ENCODE measurements at regions not wholly inside any gene's neighbourhood (a gene's known extent, or its start where the extent isn't known, plus 50 kb on each side); places are given as distances from the start of the nearest gene placed in this dataset.
A peak's percentile ranks its signal among the peaks of the same experiment; 100 is the strongest.

DNA sequence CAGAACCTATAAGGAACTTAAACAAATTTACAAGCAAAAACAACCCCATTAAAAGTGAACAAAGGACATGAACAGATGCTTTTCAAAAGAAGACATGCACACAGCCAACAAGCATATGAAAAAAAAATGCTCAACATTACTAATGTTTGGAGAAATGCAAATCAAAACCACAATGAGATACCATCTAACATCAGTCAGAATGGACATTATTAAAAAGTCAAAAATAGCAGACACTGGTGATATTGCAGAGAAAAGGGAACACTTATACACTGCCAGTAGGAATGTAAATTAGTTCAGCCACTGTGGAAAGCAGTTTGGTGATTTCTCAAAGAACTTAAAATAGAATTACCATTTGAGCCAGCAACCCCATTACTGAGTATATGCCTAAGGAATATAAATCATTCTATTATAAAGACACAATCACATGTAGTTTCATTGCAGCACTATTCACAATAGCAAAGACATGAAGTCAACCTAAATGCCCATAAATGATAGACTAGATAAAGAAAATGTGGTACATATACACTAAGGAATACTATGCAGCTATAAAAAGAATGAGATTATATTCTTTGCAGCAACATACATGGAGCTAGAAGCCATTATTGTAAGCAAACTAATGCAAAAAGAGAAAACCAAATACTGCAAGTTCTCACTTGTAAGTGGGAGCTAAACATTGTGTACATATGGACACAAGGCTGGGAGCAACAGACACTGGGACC is 1509.4 kb downstream of the TECRL start:
- no peak for DNase-seq (ENCODE audit: low spot score)

DNA sequence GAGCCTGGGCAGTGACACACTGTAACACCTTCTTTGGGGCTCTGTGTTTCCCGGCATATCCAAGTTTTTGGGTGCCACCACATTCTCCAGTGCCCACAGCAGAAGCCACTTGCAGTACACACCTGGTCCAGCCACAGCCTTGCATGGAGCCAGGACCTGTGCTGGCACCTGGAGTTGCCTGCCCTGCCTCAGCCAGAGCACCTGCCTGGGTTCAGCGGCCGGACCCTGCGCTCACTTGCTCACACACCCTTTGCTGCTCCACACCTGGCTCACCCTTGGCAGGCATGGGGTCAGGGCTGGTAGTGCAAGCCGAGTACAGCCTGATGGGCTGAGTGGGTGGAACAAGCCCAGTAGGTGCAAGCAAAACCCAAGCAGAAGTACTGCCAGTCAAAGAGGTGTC is 1511.1 kb downstream of the TECRL start:
- no peak for DNase-seq (ENCODE audit: low spot score)

- no peak for DNase-seq (ENCODE audit: low spot score)
Observed at GRCh38 chr4:62896721-62897120, 1512.5 kb downstream of the TECRL start.

GRCh38 chr4:62881901-62882300 is 1527.3 kb downstream of the TECRL start:
- DNase-seq (ENCODE audit: low spot score): no peak

GRCh38 chr4:62881210-62881609 is 1528.0 kb downstream of the TECRL start:
- DNase-seq (ENCODE audit: low spot score): no peak

DNA sequence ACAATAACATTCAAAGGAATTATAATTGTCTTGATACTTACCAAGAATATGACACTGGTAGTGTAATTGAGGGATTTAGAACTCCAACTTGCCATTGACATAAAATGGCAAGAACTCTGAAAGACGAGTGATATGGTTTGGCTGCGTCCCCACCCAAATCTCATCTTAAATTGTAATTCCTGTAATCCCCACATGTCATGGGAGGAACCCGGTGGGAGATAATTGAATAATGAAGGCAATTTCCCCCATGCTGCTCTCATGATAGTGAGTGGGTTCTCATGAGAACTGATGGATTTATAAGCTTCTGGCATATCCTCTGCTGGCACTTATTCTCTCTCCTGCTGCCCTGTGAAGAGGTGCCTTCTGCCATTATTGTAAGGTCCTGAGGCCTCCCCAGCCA is 1536.4 kb downstream of the TECRL start:
- DNase-seq (ENCODE audit: low spot score): no peak

DNA sequence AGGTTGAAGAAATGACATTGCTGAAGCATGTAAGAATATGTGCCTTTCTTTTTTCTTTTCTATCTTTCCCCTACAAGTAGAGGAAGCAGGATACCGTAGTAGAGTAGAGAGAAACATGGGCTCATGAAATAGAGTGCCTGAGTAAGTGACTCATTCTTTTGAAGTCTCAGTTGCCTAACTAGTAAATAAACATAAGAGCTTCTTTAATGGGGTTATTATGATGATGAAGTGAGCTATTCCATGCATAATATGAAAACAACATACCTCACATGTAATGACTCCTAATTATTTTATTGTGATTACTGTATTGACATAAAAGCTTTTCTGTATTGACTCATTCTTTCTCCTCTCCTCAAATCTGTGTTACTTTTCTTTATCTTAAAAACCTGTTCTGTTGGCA is 1538.2 kb downstream of the TECRL start:
- no peak for DNase-seq (ENCODE audit: low spot score)

DNA sequence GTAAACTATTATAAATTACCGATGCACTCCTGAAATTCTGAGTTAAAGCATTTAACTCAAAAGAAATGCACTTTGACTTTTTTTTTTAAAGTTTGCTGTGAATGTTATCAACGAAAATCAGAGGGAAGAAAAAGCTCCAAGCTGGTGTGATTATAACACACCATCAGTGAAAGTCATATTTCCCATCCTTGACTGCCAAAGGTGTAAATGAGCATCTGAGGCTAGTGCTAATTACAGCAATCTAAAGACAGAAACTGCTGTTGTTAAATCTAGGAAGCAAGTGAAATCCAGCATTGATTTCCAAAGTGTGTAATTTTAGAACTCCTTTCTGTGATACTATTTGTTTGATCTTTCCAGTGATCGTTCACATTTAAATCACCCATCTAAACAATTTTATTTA is 1538.8 kb downstream of the TECRL start:
- DNase-seq (ENCODE audit: low spot score): no peak

DNA sequence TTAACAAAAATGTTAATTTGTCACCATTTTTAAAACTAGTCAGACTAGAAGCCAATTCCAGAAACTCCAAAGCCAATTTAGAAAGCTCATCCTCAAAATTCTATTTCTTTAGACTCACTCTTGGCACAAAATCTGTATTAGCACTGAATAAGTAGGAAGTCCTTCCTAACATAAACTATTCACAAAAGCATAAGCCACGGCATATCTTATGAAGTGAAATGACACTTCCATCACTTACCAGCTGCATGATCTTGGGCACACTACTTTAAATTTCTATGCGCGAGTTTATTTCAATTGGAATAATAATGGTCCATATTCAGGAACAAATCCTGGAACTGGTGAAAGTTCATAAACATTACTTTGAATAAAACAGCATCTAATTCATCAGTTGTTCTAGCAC is 1544.0 kb downstream of the TECRL start:
- no peak for DNase-seq (ENCODE audit: low spot score)

GRCh38 chr4:62849696-62850095 is 1559.6 kb downstream of the TECRL start:
- DNase-seq (ENCODE audit: low spot score): no peak

DNA sequence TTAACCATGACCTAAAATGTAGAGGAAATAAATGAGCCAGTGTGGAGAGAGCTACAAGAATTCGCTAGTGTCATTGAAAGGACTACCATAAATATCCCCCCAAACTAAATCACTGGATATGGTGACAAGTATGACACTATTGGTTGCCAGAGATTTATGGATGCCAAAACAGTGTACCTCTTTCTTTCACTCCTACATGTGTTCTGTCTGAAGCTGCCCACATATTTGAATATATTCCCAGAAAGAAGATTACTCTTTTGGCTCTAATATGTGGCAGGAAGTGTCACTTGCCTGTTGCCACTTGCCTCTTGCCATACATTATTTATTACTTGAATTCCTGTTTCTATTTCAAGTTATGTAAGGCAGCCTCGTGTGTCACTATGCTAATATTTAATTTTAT is 1573.6 kb downstream of the TECRL start:
- no peak for DNase-seq (ENCODE audit: low spot score)

- no peak for DNase-seq (ENCODE audit: low spot score)
Observed at GRCh38 chr4:62822306-62822705, 1586.9 kb downstream of the TECRL start.

GRCh38 chr4:62816566-62816965 is 1592.7 kb downstream of the TECRL start:
- DNase-seq (ENCODE audit: low spot score): no peak

GRCh38 chr4:62814510-62815047 is 1594.7 kb downstream of the TECRL start:
- DNase-seq (ENCODE audit: low spot score): no peak

- DNase-seq (ENCODE audit: low spot score): no peak
Observed at GRCh38 chr4:62806816-62807215, 1602.4 kb downstream of the TECRL start.

DNA sequence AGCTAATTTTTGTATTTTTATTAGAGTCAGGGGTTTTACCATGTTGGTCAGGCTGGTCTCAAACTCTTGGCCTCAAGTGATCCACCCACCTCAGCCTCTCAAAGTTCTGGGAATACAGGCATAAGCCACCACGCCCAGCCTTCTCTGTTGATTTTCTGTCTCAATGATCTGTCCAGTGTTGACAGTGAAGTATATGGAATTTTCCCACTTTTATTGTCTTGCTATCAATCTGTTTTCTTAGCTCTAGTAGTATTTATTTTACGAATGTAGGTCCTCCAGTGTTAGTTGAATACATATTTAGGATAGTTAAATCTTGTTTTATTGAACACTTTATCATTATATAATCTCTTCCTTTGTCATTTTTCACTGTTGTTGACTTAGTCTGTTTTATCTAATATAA is 1603.9 kb downstream of the ADGRL3 start:
- no peak for DNase-seq (ENCODE audit: low spot score)

- DNase-seq (ENCODE audit: low spot score): no peak
Observed at GRCh38 chr4:62797221-62797620, 1597.1 kb downstream of the ADGRL3 start.

GRCh38 chr4:62791386-62791785 is 1591.3 kb downstream of the ADGRL3 start:
- DNase-seq (ENCODE audit: low spot score): no peak

DNA sequence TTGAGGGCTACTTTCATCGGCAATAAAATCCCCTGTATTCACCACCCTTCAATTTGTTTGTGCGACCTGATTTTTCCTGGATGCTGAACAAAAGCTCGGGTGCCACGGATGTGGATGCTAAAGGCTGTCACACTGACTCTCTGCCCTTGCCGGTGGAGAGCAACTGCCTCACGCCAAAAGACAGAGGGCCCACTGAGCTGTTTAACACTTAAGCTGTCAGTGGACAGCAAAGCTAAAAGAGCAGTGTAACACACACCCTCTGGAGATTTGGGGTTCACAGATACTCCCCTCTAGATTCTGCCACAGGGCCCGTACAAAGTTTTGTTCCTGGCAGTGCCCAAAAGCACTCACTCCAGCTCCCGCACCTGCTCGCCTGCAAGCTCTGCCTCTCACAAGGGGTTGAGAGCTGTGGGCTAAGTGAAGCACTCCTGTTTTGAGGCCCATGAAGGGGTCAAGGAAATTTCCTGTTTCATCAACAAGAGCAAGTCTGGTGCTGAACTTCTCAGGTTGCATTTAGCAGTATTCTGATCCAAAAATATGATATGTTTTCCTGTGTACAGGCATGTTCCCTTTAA is 1571.9 kb downstream of the ADGRL3 start:
- DNase-seq (ENCODE audit: low spot score): no peak

DNA sequence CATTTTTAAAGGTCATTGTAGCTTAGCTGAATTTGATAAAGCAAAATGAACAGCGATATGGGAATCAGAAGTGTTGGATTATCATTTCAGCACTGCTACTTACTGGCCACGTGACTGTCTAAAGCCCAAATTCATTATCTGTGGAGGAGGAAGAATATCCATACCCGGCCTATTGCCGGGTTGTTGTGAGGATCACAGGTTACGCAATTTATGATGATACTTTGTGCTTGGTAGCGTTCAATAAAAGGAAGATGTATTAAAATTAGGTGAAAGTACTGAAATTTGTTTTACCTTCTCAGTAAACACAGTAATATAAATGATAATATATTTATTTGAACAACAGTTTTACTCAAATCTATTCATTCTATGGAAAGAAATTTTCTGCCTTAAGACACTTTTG is 1540.2 kb downstream of the ADGRL3 start:
- no peak for DNase-seq (ENCODE audit: low spot score)

DNA sequence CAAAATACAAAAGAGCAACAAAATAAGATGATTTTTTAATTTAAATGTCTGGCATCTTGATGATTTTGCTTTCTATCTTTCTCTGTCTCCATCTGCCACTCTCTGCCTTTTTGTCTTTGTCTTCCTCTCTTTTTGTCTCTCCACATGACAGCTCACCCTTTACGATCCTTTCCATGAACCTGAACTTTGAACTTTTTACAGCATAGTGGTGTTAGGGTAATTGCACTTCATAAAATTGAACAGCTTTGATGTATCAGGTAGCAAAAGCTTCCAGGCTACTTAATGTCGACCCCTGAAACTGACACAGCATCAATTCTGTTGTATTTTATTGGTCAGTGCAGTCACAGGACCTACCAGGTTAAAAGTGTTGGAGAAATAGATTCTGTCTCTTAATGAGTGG is 1517.0 kb downstream of the ADGRL3 start:
- DNase-seq (ENCODE audit: low spot score): no peak

DNA sequence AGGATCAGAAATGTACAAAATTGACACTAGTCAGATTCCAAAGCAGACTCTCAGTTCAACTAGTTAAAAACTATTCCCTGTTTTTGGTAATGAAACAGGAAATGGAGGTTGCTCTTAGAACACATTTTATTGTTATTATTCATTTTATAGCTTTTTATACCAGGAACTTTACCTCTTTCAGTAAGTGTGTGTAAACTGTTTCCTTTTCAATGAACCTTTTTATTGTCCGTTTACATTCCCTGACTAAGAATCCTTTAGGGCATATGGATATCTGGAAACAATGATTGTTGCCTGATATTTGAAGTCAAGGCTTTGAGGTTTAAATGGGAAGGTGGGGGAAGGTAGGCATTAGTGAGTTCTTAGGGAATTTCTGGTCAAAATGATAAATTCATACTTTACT is 1511.4 kb downstream of the ADGRL3 start:
- DNase-seq (ENCODE audit: low spot score): no peak

DNA sequence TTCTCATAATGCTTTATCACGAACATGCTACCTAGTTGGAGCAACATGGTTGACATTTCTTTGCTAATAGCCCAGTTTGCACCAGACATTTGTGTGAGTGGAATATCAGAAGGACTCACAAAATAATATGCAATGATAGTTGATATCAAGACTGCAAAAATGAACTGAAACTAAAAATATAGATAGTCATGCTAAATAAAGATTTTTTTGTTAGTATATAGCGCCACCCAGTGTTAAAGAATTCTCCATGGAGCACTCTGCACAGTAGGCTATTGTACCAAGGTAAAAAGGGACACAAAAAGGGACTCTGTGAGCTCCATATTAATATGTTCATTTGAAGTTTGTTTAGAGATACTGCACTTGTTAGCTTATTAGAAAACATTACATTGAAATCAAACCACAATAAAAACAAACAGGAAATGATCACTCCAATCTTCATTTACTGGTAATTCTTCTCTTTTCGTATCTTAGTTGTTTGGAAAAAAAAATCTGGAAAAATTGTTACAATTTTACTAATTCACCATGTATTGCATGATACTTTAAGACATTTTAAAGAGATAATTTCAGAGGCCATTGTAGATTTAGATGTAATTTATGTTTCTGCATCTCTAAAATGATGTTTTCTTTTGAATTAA is 1509.6 kb downstream of the ADGRL3 start:
- DNase-seq (ENCODE audit: low spot score): peak; percentile 15

Measured in activated CD4-positive, alpha-beta T cell treated with anti-CD3 and anti-CD28 coated beads, Interleukin-2, Interleukin-4, amounts not matched to agents 100 ng/mL and 50 ng/mL, durations not matched to agents 16 hours and 8 hours (primary cell).